ENCODE measurements at regions not wholly inside any gene's neighbourhood (a gene's known extent, or its start where the extent isn't known, plus 50 kb on each side); places are given as distances from the start of the nearest gene placed in this dataset.
"Not testable (repeated sequence)": the region's sequence is repeated elsewhere in the genome, so short reads cannot be mapped to it uniquely, and the experiment has no call there.

GRCh38 chr7:106345421-106346166 is 60.8 kb upstream of the NAMPT start:
- no peak for DNase-seq (ENCODE audit: low spot score)

- DNase-seq (ENCODE audit: low spot score), result no peak
These were observed 60.1 kb upstream of the NAMPT start for GRCh38 chr7:106344861-106345260.

GRCh38 chr7:106344211-106344610 is 59.4 kb upstream of the NAMPT start:
- no peak for DNase-seq (ENCODE audit: low spot score)

- DNase-seq (ENCODE audit: low spot score), result not testable (repeated sequence)
These were observed 57.3 kb upstream of the NAMPT start for GRCh38 chr7:106342049-106342448.

GRCh38 chr7:106340247-106340596 is 55.4 kb upstream of the NAMPT start:
- not testable (repeated sequence) for DNase-seq (ENCODE audit: low spot score)

GRCh38 chr7:106339513-106340246 is 54.9 kb upstream of the NAMPT start:
- DNase-seq (ENCODE audit: low spot score), result no peak

GRCh38 chr7:106337754-106338153 is 53.0 kb upstream of the NAMPT start:
- DNase-seq (ENCODE audit: low spot score), result no peak

GRCh38 chr7:106335814-106336213 is 51.0 kb upstream of the NAMPT start:
- DNase-seq (ENCODE audit: low spot score), result no peak
